ENCODE measurements at regions not wholly inside any gene's neighbourhood (a gene's known extent, or its start where the extent isn't known, plus 50 kb on each side); places are given as distances from the start of the nearest gene placed in this dataset.

DNA sequence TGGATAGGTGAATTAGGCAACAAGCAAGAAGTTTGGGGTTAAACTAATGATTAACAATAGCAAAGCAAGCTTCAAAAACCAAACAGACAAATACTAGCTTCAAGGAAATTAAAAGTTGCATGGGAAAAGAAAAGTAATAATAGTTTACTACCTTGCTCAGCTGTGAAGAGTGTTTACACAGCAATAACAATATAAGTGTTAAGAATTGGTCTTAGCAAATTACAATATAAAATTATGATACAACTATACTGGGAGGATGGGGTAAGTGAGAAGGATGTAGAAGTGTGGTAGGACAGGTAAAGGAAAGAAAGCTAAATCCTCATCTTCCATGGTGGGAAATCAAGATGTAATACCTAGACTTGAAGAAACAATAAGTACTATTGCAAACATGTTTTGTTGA lies 137.7 kb upstream of the MAFB start:
- TF ChIP-seq POLR2A (IDR thresholded peaks at IDR 0.05; ENCODE audit: low read depth, low read length) (no peak), TAF1 (IDR thresholded peaks at IDR 0.05; ENCODE audit: low read depth, low read length) (no peak), SPI1 (IDR thresholded peaks at IDR 0.05; ENCODE audit: low read depth, low read length) (no peak), PAX5 (IDR thresholded peaks at IDR 0.05; ENCODE audit: insufficient read depth, low read length, severe bottlenecking) (no peak), POU2F2 (IDR thresholded peaks at IDR 0.05; ENCODE audit: low read depth, low read length) (no peak)
- DNase-seq (ENCODE audit: insufficient read length, low spot score) = no peak
- FAIRE-seq = no peak

DNA sequence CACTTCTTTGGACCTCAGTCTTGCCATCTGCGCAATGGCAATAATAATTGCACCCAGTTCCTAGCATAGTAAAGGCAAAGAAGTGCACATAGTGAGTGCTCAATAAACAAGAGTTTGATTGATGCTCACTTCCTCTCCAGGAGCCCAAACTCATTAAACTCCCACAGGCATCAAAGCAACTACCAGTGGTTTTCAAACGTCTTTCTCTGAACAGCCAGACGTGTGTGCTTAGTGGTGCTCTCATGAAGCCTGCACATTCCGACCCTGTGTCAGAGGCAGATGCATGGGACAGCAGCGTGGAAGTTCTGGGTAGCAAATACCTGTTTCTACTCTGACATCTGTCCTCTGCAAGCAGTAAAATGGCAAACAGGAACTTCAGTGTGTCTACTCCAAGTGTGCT lies 146.3 kb upstream of the MAFB start:
- no peak for FAIRE-seq
- DNase-seq (ENCODE audit: insufficient read length, low spot score) = no peak
- TF ChIP-seq SPI1 (IDR thresholded peaks at IDR 0.05; ENCODE audit: low read depth, low read length) = no peak

DNA sequence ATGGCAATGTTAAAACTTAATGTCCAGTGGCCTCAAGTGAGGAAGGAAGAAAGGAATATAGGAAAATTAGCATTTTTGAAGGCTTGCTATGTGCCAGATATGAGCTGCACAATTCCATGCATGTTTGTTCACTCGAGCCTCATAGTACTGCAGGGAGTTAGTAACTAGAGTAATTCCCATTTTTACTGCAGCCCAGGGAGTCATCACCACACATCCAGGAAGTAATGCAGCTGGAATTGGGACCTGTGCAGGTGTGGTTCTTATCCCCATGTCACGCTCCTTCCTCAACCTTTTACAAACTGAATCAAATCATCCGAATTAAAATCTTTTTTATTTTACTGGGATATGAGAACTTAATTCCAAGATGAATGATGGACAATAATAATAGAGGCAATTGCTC lies 149.5 kb upstream of the MAFB start:
- TF ChIP-seq PAX5 (IDR thresholded peaks at IDR 0.05; ENCODE audit: insufficient read depth, low read length, severe bottlenecking) = no peak
- TF ChIP-seq SPI1 (IDR thresholded peaks at IDR 0.05; ENCODE audit: low read depth, low read length) = no peak
- TF ChIP-seq POU2F2 (IDR thresholded peaks at IDR 0.05; ENCODE audit: low read depth, low read length) = no peak
- no peak for TF ChIP-seq POLR2AphosphoS5 (IDR thresholded peaks at IDR 0.05; ENCODE audit: low read depth, low read length)
- TF ChIP-seq POLR2A (IDR thresholded peaks at IDR 0.05; ENCODE audit: low read depth, low read length) = no peak
- TF ChIP-seq TAF1 (IDR thresholded peaks at IDR 0.05; ENCODE audit: low read depth, low read length) = no peak
- DNase-seq (ENCODE audit: insufficient read length, low spot score) (no peak), FAIRE-seq (no peak)

DNA sequence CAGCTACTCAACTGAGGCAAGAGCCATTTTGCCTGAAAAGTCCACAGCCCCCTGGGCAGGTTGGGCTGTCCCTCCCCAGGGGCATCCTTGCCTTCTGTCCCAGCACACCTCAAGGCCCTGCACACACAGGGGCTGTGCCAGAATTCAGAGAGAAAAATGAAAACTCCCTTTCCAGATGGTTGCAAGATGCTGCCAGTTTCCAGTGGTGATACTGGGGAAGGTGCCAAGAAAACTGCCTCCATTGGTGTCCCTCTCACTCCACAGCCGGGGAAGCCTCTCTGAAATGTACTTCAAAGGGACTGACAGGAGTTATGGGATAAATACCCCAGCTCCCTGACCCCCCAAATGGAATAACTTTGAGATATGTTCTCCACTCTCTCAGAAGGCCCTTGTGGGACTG lies 154.2 kb upstream of the MAFB start:
- TF ChIP-seq POLR2AphosphoS5 (IDR thresholded peaks at IDR 0.05; ENCODE audit: low read depth, low read length) (no peak), POU2F2 (IDR thresholded peaks at IDR 0.05; ENCODE audit: low read depth, low read length) (no peak), POLR2A (IDR thresholded peaks at IDR 0.05; ENCODE audit: low read depth, low read length) (no peak), PAX5 (IDR thresholded peaks at IDR 0.05; ENCODE audit: insufficient read depth, low read length, severe bottlenecking) (no peak), SPI1 (IDR thresholded peaks at IDR 0.05; ENCODE audit: low read depth, low read length) (no peak), TAF1 (IDR thresholded peaks at IDR 0.05; ENCODE audit: low read depth, low read length) (no peak)
- FAIRE-seq (no peak), DNase-seq (ENCODE audit: insufficient read length, low spot score) (no peak)

DNA sequence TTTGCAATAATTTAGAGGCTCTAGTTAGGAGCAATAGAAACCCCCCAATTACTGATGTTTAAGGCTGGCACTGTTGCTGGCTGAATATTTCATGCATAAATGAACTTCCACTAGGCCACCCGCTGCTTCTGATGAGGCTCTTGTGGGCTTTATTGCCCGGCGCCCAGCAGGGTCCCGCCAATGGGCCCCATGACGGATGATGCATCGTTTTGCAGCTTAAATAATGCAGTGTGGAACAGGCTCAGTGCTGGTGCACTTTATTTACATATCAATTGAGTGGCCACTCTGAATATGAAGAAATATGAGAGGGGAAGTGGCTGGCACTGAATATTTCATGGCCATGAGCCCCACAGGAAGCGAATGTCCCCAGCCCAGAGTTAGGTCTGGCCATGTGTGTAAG lies 155.3 kb upstream of the MAFB start:
- no peak for TF ChIP-seq POLR2AphosphoS5 (IDR thresholded peaks at IDR 0.05; ENCODE audit: low read depth, low read length)
- no peak for TF ChIP-seq PAX5 (IDR thresholded peaks at IDR 0.05; ENCODE audit: insufficient read depth, low read length, severe bottlenecking)
- TF ChIP-seq TAF1 (IDR thresholded peaks at IDR 0.05; ENCODE audit: low read depth, low read length) = no peak
- TF ChIP-seq POLR2A (IDR thresholded peaks at IDR 0.05; ENCODE audit: low read depth, low read length) = no peak
- TF ChIP-seq SPI1 (IDR thresholded peaks at IDR 0.05; ENCODE audit: low read depth, low read length) = no peak
- TF ChIP-seq POU2F2 (IDR thresholded peaks at IDR 0.05; ENCODE audit: low read depth, low read length) = no peak
- DNase-seq (ENCODE audit: insufficient read length, low spot score) = no peak
- no peak for FAIRE-seq

DNA sequence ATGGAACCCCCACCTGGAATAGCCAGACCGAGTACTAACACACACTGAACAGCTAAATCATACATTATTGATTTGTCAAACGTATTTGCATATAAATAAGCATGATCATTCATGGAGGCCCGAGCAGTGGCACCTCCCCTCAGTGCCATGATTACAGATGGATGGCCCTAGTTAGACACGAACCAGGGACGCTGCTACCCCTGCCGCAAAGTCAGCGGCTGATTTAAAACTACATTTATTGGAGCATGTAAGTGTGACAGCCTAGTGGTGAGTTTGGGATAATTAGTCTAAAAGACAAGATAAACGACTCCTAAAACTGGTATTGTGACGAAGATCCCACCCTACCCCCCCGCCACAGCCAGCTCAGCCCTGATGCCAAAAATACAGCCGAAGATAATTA lies 159.1 kb upstream of the MAFB start:
- DNase-seq (ENCODE audit: insufficient read length, low spot score) = no peak
- TF ChIP-seq POLR2AphosphoS5 (IDR thresholded peaks at IDR 0.05; ENCODE audit: low read depth, low read length) (no peak), TAF1 (IDR thresholded peaks at IDR 0.05; ENCODE audit: low read depth, low read length) (no peak), PAX5 (IDR thresholded peaks at IDR 0.05; ENCODE audit: insufficient read depth, low read length, severe bottlenecking) (no peak), POU2F2 (IDR thresholded peaks at IDR 0.05; ENCODE audit: low read depth, low read length) (no peak), SPI1 (IDR thresholded peaks at IDR 0.05; ENCODE audit: low read depth, low read length) (no peak), POLR2A (IDR thresholded peaks at IDR 0.05; ENCODE audit: low read depth, low read length) (no peak)

DNA sequence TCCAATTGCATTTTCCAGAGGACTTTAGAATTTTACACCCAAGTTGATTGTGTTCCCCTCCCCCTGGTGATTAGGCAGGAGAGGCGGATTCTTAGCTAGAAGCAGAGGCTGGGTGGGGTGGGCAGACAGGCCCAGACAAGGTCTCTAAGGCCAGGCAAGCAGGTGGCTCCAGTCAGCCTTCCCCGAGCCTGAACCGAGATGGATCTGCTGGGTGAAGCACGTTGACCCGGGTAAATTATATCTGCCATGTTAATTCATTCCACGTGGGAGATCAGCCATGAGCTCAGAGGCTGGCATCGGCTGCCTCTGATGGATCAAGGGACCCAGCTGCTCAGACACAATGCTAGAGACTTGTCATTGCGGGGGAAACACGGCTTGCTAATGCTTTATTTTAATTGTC lies 159.5 kb upstream of the MAFB start:
- DNase-seq (ENCODE audit: insufficient read length, low spot score) = no peak
- no peak for FAIRE-seq
- TF ChIP-seq TAF1 (IDR thresholded peaks at IDR 0.05; ENCODE audit: low read depth, low read length) (no peak), POLR2AphosphoS5 (IDR thresholded peaks at IDR 0.05; ENCODE audit: low read depth, low read length) (no peak), POU2F2 (IDR thresholded peaks at IDR 0.05; ENCODE audit: low read depth, low read length) (no peak), SPI1 (IDR thresholded peaks at IDR 0.05; ENCODE audit: low read depth, low read length) (no peak), PAX5 (IDR thresholded peaks at IDR 0.05; ENCODE audit: insufficient read depth, low read length, severe bottlenecking) (no peak), POLR2A (IDR thresholded peaks at IDR 0.05; ENCODE audit: low read depth, low read length) (no peak)

More for the DNA sequence above, 159.1 kb upstream of the MAFB start:
- FAIRE-seq = no peak

DNA sequence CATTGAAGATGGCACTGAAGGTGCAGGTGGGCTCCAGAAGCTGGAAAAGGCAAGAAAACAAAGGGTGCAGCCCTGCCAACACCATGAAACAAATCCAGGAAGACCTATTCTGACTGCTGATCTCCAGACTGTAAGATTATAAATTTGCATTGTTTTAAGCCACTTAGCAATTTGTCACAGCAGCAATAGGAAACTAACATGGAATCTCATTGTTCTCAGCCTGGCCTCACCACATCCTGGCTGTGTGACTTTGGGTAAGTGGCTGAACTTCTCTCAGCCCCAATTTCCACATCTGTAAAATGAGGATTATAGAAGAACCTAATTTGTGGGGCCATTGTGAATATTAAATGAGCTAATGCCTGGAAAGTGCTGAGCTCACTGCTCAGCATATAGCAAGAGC lies 160.4 kb upstream of the MAFB start:
- DNase-seq (ENCODE audit: insufficient read length, low spot score) = no peak
- no peak for FAIRE-seq
- TF ChIP-seq TAF1 (IDR thresholded peaks at IDR 0.05; ENCODE audit: low read depth, low read length) (no peak), POLR2A (IDR thresholded peaks at IDR 0.05; ENCODE audit: low read depth, low read length) (no peak)

DNA sequence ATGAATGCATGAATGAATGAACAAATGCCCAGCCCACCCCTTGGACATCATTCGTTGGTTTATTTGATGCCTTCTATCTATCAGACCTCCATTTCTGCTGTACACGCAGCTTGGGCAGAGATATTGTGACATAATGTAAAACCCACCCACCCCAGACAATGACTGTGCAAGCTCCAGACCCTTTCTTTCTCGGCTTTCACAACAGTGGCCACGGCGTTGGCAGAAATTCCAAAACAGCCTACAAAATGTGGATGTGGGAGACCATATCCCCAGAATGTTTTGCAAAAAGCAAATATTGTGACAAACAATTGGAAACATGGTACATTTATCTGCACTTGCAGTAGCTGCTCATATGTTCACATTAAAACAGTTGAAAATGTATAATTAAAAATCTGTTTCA lies 162.0 kb upstream of the MAFB start:
- no peak for DNase-seq (ENCODE audit: insufficient read length, low spot score)
- FAIRE-seq = no peak
- no peak for TF ChIP-seq PAX5 (IDR thresholded peaks at IDR 0.05; ENCODE audit: insufficient read depth, low read length, severe bottlenecking)
- no peak for TF ChIP-seq SPI1 (IDR thresholded peaks at IDR 0.05; ENCODE audit: low read depth, low read length)
- no peak for TF ChIP-seq TAF1 (IDR thresholded peaks at IDR 0.05; ENCODE audit: low read depth, low read length)
- TF ChIP-seq POLR2AphosphoS5 (IDR thresholded peaks at IDR 0.05; ENCODE audit: low read depth, low read length) = no peak
- TF ChIP-seq POLR2A (IDR thresholded peaks at IDR 0.05; ENCODE audit: low read depth, low read length) = no peak
- TF ChIP-seq POU2F2 (IDR thresholded peaks at IDR 0.05; ENCODE audit: low read depth, low read length) = no peak

DNA sequence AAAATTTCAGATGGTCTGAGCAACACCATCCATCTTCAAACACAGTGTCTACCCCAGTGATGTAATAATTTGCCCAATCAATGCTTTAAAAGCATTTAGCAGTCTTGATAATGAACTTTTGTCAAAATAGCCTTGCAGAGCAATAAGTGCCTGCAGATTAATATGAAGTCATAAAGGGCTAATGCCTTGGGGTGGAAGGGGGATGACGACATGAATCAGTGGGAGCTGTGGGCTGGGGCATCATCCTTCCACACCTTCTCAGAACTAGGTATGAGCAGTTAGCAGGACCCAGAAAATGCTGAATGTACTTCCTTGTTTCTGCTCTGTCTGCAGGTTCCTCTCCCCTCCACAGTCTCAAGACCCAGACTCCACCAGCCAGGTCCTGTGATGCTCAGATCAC lies 166.2 kb upstream of the MAFB start:
- DNase-seq (ENCODE audit: insufficient read length, low spot score) (no peak), FAIRE-seq (no peak)
- TF ChIP-seq TAF1 (IDR thresholded peaks at IDR 0.05; ENCODE audit: low read depth, low read length) = no peak
- no peak for TF ChIP-seq POU2F2 (IDR thresholded peaks at IDR 0.05; ENCODE audit: low read depth, low read length)
- TF ChIP-seq SPI1 (IDR thresholded peaks at IDR 0.05; ENCODE audit: low read depth, low read length) = no peak
- no peak for TF ChIP-seq POLR2A (IDR thresholded peaks at IDR 0.05; ENCODE audit: low read depth, low read length)
- no peak for TF ChIP-seq POLR2AphosphoS5 (IDR thresholded peaks at IDR 0.05; ENCODE audit: low read depth, low read length)
- TF ChIP-seq PAX5 (IDR thresholded peaks at IDR 0.05; ENCODE audit: insufficient read depth, low read length, severe bottlenecking) = no peak
